ENCODE measurements at regions not wholly inside any gene's neighbourhood (a gene's known extent, or its start where the extent isn't known, plus 50 kb on each side); places are given as distances from the start of the nearest gene placed in this dataset.
"Not testable (repeated sequence)": the region's sequence is repeated elsewhere in the genome, so short reads cannot be mapped to it uniquely, and the experiment has no call there.

- DNase-seq: peak; percentile 54 to 56
These were observed 189.1 kb upstream of the ANKRD55 start for GRCh38 chr5:56422076-56422762.

GRCh38 chr5:56421246-56422075 is 188.3 kb upstream of the ANKRD55 start:
- no peak for DNase-seq

- no peak for DNase-seq
These were observed 187.2 kb upstream of the ANKRD55 start for GRCh38 chr5:56420323-56420722.

GRCh38 chr5:56419667-56420066 is 186.5 kb upstream of the ANKRD55 start:
- no peak for DNase-seq

DNA sequence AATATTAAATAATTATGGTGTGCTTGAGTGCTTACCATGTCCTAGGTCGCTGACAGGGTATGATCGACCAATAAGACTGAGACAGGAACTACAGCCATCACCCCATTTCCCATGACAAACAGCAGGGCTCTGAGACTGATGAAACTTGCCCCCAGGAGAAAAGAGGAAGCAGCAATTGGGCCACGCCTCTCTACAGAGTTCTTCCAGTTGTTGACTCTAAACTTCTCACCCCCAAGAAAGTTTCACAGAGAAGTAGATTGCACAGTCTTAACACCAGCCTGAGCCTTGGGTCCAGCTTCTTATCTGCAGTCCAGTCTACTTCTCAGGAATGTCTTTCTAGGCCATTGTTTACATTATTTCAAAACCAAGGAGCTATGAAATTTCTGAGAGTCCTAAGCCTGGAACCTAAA is 182.2 kb upstream of the ANKRD55 start:
- DNase-seq: no peak

DNA sequence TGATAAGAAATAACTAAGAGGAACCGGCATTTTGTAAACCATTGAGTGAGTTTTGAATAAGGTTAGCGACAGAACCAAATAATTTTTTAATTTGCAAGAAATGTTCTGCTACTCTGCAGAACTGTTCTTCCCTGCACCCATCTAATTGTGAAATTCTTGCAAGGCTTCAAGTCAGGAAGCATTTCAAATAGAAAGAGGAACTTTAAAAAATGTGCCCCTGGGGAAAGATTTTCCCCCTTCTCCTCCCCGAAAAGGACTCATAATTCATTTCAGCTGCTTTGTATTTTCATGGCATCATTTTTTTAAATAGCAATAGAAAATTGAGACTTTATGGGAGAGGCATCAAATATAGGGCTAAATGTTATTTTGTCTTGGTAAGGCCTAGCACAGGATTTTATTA is 180.9 kb upstream of the ANKRD55 start:
- no peak for DNase-seq

GRCh38 chr5:56413546-56413945 is 180.4 kb upstream of the ANKRD55 start:
- DNase-seq: no peak

DNA sequence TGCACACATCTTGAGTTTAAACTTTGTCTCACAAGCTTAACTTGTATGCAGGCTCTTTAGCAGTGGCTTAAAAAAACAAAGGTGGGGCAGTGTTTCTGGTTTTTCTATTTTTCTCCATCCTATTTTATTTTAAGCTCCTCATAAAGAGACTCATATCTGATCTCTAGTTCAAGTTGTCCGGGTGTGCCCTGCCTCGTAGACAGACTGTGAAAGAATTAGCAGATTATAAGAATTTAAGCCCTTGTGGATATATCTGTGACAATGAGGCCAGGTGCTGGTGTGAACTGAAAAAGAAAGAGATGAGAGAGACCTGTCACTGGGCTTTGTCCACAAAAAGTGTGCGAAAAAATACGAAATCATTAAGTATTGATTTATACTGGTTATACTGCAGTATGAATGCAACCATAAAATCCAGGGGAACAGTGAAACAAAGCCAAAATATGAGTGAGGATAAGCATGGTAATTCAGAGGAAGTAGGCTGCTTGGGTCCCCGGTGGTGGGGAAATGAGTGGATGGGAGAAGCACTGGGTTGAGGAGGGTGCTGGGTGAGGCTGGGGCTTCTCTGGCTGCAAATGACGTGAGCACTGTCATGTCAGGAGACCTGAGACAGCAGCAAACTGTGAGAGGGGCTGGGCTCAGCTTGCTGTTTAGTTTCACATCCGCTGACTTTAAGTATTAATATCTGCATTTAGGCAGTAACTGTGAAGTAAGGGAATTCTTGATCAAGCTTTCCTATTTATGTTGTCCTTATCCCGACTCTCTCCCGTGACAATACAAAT is 179.7 kb upstream of the ANKRD55 start:
- DNase-seq: no peak

GRCh38 chr5:56410696-56411095 is 177.6 kb upstream of the ANKRD55 start:
- no peak for DNase-seq

- no peak for DNase-seq
These were observed 176.4 kb upstream of the ANKRD55 start for GRCh38 chr5:56409331-56410190.

DNA sequence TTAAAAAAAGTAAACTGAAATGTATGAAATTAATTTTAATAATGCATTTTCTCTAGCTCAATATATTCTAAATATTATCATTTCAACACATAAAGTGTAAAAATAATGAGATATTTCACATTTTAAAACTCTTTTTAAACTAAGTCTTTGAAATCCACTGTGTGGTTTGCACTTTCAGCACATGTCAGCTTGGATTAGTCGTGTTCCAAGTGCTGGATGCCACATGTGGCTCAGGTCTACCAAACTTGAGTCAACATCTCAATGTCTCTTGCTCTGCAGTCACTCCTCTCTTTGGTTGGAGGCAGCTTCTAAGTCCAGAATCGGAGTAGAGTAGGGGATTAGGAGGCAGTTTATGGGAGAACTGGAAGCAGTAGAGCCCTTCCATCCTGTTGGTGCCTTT is 173.7 kb upstream of the ANKRD55 start:
- no peak for DNase-seq

DNA sequence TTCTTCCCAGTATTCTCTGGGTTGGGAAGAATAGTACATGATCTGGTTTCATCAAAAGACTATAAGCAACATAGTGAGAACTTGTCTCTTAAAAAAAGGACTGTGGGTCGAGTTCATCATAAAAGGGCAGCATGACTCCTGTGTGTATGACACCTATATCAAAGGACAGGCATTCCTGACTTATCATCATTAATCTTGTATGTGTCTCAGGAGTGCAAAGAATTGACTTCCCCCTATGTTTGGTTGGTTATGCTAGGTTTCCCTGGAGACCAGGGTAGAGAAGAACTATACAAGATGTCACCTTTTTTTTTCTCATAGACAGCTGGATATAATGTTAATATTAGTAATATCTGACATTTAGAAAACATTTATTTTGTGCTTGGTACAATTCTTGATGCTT is 173.1 kb upstream of the ANKRD55 start:
- no peak for DNase-seq

DNA sequence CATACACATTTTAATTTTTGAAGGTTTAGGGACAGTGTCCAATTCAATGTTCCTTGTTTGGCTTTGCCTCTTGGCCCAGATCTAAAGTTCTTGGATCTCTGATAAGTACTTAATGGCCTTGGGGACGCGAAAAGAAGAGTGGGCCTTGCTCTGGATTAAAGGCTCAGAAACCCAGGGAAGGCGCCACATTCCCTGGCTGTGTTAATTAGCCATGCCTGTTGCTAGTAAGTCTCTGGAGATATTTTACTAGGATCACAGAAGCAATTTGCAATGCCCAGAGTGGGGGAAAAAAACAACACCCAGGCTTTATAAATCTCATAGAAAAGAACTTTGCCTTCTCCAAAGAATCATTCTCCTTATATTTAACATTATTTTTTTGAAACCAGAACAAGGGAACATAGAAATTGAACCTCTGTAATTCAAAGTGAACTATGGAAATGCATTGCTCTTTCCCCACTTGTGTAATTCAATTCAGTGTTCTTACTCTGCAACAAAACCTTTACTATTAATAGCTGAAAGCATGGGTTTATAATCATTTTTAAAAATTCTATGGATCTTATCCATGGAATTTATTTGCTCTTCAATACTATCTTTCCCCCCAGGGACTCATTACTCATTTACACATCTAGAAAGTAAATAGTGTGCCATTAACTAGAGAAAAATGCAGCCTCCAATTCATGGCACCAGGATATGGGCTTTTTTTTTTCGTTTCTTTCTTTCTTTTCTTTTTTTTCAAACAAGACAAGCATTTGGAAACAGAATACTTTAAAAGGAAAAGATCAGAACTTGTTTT is 172.2 kb upstream of the ANKRD55 start:
- DNase-seq: no peak

- DNase-seq: no peak
These were observed 169.4 kb upstream of the ANKRD55 start for GRCh38 chr5:56402266-56403220.

- not testable (repeated sequence) for DNase-seq
These were observed 164.7 kb upstream of the ANKRD55 start for GRCh38 chr5:56397796-56398195.

DNA sequence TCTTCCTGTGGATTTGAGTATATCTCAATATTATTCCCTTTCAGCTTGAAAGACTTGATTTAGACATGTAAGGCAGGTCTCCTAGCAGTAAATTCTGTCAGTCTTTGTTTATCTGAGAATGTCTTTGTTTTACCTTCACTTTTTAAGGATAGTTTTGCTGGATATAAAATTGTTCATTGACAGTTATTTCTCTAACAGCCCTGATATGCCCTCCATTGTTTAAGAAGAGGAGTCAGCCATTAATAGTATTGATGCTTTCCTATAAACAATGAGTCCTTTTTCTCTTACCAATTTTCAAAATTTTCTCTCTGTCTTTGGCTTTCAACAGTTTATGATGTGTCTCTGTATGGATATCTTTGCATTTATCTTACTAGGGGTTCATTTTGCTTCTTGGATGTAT is 163.5 kb upstream of the ANKRD55 start:
- DNase-seq: no peak

- no peak for DNase-seq
These were observed 156.1 kb upstream of the ANKRD55 start for GRCh38 chr5:56389261-56389660.

DNA sequence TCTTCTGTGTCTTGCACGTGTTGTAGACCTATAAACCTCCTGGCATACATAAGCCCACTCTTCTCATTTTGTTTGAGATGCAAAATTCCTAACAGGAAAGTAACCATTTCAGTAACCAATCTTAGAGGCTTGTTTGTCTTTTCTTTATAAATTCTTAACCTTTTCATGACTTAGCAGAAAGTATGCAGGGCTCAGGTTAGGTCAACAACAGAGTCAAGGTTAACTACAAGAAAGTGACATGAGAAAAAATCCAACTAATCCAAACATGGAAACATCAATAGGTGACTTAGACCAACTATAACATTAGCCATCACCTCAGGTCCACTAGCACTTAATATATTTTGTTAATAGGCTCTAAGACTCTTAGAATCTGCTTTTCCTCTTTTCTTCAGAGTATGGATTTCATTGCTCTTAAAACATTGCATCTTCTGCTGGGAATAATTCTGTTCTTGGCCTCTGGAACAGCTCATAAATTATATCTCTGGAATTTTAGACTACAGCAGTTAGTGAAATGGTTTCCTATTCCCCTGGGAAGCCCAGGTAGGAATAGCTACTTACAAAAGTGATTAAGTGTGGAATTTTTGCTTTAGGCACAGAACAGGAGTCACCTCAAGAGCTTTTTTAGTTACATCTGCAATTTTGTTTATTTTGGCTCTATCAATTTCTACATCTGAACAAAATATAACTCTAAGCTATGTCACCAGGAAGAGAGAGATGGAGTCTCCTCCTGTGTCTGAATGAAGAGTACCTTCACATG is 155.3 kb upstream of the ANKRD55 start:
- no peak for DNase-seq

DNA sequence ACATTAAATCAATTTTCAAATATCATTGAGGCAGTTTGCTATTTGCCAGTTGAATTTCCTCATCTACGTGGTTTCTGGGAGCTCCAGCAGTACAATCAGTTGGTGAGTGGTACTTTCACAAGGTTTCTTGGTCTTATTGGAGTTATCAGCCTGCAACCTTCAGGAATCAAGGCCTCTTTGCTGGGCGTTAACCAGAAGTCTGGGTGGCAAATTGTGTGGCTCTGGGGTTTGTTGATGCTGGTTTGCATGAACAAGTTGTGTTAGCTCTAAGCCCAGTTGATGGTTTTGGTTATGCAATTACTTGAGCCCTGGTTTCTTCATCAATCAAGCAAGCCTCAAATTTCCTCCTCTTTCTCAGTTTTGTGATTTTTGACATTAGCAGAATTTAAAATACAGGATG is 152.9 kb upstream of the ANKRD55 start:
- DNase-seq: no peak

Measured in right lung (tissue), 2 donors.